Skeletal muscle satellite cell (primary cell): ENCODE measurements at regions not wholly inside any gene's neighbourhood (a gene's known extent, or its start where the extent isn't known, plus 50 kb on each side); places are given as distances from the start of the nearest gene placed in this dataset.
A peak's percentile ranks its signal among the peaks of the same experiment; 100 is the strongest.

Source experiments
- H3K27me3 ChIP-seq: 2 replicates; pipeline ENCODE4 v1.7.0; 2013; ENCODE audit warnings: low read length; ENCODE audit not compliant: control insufficient read depth, insufficient read depth
- H3K36me3 ChIP-seq: 2 replicates; pipeline ENCODE4 v1.7.0; 2013; ENCODE audit warnings: mild to moderate bottlenecking, control low read depth, low read length; ENCODE audit not compliant: insufficient read depth
- H3K4me1 ChIP-seq: 2 replicates; pipeline ENCODE4 v1.7.0; 2013; ENCODE audit warnings: low read length; ENCODE audit not compliant: control insufficient read depth, insufficient read depth
- H3K4me2 ChIP-seq: 2 replicates; pipeline ENCODE4 v1.7.0; 2013; ENCODE audit warnings: mild to moderate bottlenecking, low read length
- H3K4me3 ChIP-seq: 2 replicates; pipeline ENCODE4 v1.7.0; 2013; ENCODE audit warnings: low read length
- H3K9ac ChIP-seq: 2 replicates; pipeline ENCODE4 v1.7.0; 2013; ENCODE audit warnings: mild to moderate bottlenecking, low read depth, low read length, moderate library complexity
- H3K9me3 ChIP-seq: replicated peaks from 2 replicates; pipeline ENCODE4 v1.7.0; 2013; ENCODE audit warnings: mild to moderate bottlenecking, control low read depth, low read length

- Histone ChIP-seq H3K4me1 (peaks cover 12% of the 10 kb centered on the region), H3K9me3 (no peaks in the 10 kb centered on the region), H3K4me3 (no peak overlapping the region), H3K4me2 (no peak overlapping the region), H3K9ac (no peak overlapping the region), H3K27me3 (no peaks in the 10 kb centered on the region), H3K36me3 (no peaks in the 10 kb centered on the region)
Observed at GRCh38 chr1:234687011-234687410, 77.0 kb upstream of the IRF2BP2 start.

- H3K4me1 ChIP-seq = peaks cover 12% of the 10 kb centered on the region
- H3K9me3 ChIP-seq = no peaks in the 10 kb centered on the region
- H3K36me3 ChIP-seq = no peaks in the 10 kb centered on the region
- no peaks in the 10 kb centered on the region for H3K27me3 ChIP-seq
- H3K4me3 ChIP-seq = no peak overlapping the region
- no peak overlapping the region for H3K4me2 ChIP-seq
- H3K9ac ChIP-seq = no peak overlapping the region
Observed at GRCh38 chr1:234686035-234686434, 76.1 kb upstream of the IRF2BP2 start.

- no peak overlapping the region for H3K9ac ChIP-seq
- H3K4me3 ChIP-seq = no peak overlapping the region
- H3K4me1 ChIP-seq = peaks cover 12% of the 10 kb centered on the region
- H3K36me3 ChIP-seq = no peaks in the 10 kb centered on the region
- H3K4me2 ChIP-seq = no peak overlapping the region
- H3K27me3 ChIP-seq = no peaks in the 10 kb centered on the region
- no peaks in the 10 kb centered on the region for H3K9me3 ChIP-seq
Observed at GRCh38 chr1:234684856-234685255, 74.9 kb upstream of the IRF2BP2 start.

- Histone ChIP-seq H3K4me2 (peak overlapping the region; percentile 6), H3K9ac (no peak overlapping the region), H3K27me3 (no peaks in the 10 kb centered on the region), H3K36me3 (no peaks in the 10 kb centered on the region), H3K4me3 (no peak overlapping the region), H3K4me1 (peaks cover 12% of the 10 kb centered on the region), H3K9me3 (no peaks in the 10 kb centered on the region)
Observed at GRCh38 chr1:234683861-234684632, 74.1 kb upstream of the IRF2BP2 start.

- Histone ChIP-seq H3K4me3 (no peak overlapping the region), H3K36me3 (no peaks in the 10 kb centered on the region), H3K4me1 (peaks cover 12% of the 10 kb centered on the region), H3K4me2 (no peak overlapping the region), H3K9ac (no peak overlapping the region), H3K9me3 (no peaks in the 10 kb centered on the region), H3K27me3 (no peaks in the 10 kb centered on the region)
Observed at GRCh38 chr1:234683127-234683860, 73.3 kb upstream of the IRF2BP2 start.

- no peak overlapping the region for H3K9ac ChIP-seq
- no peaks in the 10 kb centered on the region for H3K27me3 ChIP-seq
Observed at GRCh38 chr1:234681990-234682389, 72.0 kb upstream of the IRF2BP2 start.

DNA sequence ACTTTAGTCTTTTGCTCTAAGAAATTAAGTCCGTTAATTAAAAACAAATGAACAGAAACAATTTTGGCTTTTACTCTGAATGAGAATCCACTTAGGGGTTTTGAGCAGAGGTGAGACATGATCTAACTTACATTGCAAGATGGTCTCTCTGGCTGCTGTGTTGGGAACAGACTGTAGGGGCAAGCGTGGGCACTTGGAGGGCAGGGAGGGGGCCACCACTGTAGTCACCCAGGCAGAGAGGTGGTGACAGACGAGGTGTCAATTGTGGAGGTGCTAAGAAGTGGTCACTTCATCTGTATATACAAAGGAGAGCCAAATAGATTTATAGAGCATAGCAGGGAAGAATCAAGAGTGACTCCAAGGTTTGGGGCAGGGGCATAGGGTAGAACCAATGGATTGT lies 71.1 kb upstream of the IRF2BP2 start:
- Histone ChIP-seq H3K36me3 (no peaks in the 10 kb centered on the region), H3K4me2 (no peak overlapping the region), H3K4me3 (no peak overlapping the region), H3K9ac (no peak overlapping the region), H3K27me3 (no peaks in the 10 kb centered on the region), H3K4me1 (peaks cover 12% of the 10 kb centered on the region), H3K9me3 (no peaks in the 10 kb centered on the region)

More at GRCh38 chr1:234681990-234682389, 72.0 kb upstream of the IRF2BP2 start:
- Histone ChIP-seq H3K4me3 (no peak overlapping the region), H3K36me3 (no peaks in the 10 kb centered on the region), H3K4me1 (peaks cover 12% of the 10 kb centered on the region), H3K4me2 (no peak overlapping the region), H3K9me3 (no peaks in the 10 kb centered on the region)

DNA sequence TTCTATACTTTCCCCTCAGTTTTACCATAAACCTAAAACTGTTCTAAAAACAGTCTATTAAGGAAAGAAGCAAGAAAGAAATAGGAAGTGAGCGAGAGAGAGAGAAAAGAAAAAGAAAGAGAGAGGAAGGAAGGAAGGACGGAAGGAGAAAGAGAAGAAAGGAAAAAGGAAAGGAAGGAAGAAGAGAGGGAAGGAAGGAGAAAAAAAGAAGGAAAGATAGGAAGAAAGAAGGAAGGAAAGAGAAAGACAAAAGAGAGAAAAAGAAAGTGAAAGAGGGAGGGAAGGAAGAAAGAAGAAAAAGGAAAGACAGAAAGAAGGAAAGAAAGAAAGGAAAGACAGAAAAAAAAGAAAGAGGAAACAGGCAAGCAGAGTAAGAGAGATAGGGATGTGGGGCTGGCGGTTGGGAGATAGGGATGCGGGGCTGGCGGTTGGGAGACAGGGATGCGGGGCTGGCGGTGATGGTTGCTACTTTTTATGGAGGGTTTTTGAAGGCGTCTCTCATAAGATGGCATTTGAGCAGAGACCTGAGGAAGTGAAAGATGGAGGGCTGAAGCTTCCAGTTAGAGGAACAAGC lies 70.4 kb upstream of the IRF2BP2 start:
- Histone ChIP-seq H3K4me2 (no peak overlapping the region), H3K9ac (no peak overlapping the region), H3K9me3 (no peaks in the 10 kb centered on the region), H3K4me1 (peaks cover 19% of the 10 kb centered on the region), H3K27me3 (no peaks in the 10 kb centered on the region), H3K36me3 (no peaks in the 10 kb centered on the region), H3K4me3 (no peak overlapping the region)

- H3K9me3 ChIP-seq = no peaks in the 10 kb centered on the region
- peak overlapping the region; percentile 87 for H3K4me2 ChIP-seq
- peaks cover 6% of the 10 kb centered on the region for H3K4me1 ChIP-seq
- no peaks in the 10 kb centered on the region for H3K27me3 ChIP-seq
- H3K9ac ChIP-seq = peak overlapping the region; percentile 74
- H3K4me3 ChIP-seq = peak overlapping the region; percentile 67
- H3K36me3 ChIP-seq = no peaks in the 10 kb centered on the region
Observed at GRCh38 chr1:234676103-234676594, 66.2 kb upstream of the IRF2BP2 start.

DNA sequence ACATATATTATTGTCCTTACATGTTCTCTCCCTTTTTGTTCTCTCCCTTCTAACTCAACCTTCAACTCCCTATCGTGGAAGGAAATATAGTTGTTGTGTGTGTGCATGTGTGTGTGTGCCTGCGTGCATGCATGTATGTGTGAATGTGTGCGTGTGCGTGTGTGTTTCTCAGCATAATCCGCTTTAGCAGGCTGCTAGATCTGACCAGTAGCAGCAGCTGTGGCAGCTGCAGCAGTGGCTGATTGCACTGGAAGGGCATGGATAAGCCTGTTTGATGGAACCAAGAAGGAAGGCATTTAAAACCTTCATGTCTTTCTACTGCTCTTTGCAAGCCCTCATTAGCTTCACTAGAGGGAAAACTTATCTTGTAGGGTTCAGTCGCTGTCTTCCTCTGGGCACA lies 65.6 kb upstream of the IRF2BP2 start:
- peak overlapping the region; percentile 74 for H3K9ac ChIP-seq
- no peaks in the 10 kb centered on the region for H3K9me3 ChIP-seq

DNA sequence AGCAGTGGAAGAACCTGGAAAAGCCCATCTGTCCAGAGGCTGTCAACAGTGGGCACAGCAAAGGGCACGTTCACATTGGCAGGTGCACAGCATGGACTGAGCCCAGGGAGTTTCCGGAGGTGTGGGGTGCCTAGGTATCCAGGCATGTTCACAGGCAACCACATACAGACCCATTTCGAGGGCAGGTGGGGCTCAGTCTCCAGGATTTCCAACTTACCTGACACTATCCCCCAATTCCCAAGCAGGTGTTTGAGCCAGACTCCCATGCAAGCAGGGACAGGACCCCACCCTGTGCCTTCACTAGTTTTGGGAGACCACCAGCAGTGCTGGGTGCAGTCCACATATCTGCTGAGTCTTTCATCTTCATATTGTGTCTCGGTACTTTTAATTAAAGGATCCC lies 65.0 kb upstream of the IRF2BP2 start:
- Histone ChIP-seq H3K4me3 (no peak overlapping the region), H3K9ac (no peak overlapping the region), H3K27me3 (no peaks in the 10 kb centered on the region), H3K4me1 (peaks cover 6% of the 10 kb centered on the region), H3K9me3 (no peaks in the 10 kb centered on the region), H3K36me3 (no peaks in the 10 kb centered on the region), H3K4me2 (no peak overlapping the region)

More for the DNA sequence above, 65.6 kb upstream of the IRF2BP2 start:
- no peaks in the 10 kb centered on the region for H3K27me3 ChIP-seq
- peak overlapping the region; percentile 67 for H3K4me3 ChIP-seq
- H3K4me2 ChIP-seq = peak overlapping the region; percentile 87
- no peaks in the 10 kb centered on the region for H3K36me3 ChIP-seq
- H3K4me1 ChIP-seq = peaks cover 6% of the 10 kb centered on the region
